Lower leg skin (tissue), 4 donors: ENCODE measurements at regions not wholly inside any gene's neighbourhood (a gene's known extent, or its start where the extent isn't known, plus 50 kb on each side); places are given as distances from the start of the nearest gene placed in this dataset.

ENCODE experiments used
- DNase-seq, 2 donors: peaks; one replicate each; pipeline ENCODE4 v3.0.0-alpha.2; 2019; ENCODE audit warnings: low spot score in 2 of 2
- H3K4me3 ChIP-seq: fragments of 200-600 bp; sonication (generic); 2 replicates; pipeline ENCODE4 v1.5.1; 2017; ENCODE audit warnings: mild to moderate bottlenecking, low read depth; ENCODE audit not compliant: poor library complexity, severe bottlenecking
- POLR2A ChIP-seq, 2 donors: fragments of 450-650 bp; IDR thresholded peaks; one replicate each; pipeline ENCODE4 v1.6.1; 2016 to 2017; ENCODE audit warnings: antibody characterized with exemption in 2 of 2, mild to moderate bottlenecking in 1 of 2, moderate library complexity in 1 of 2
- WGBS, 2 donors: methylation state at CpG; one replicate each; pipeline ENCODE4 v1.1.5; 2018; 5-methylcytosine and 5-hydroxymethylcytosine counted together
- intact Hi-C: fragments of 100-400 bp; cut with DNase I; formaldehyde crosslinking; loops from one replicate; pipeline ENCODE4 v1.15.0; 2023; ENCODE audit warnings: low total_unique reads
- TF ChIP-seq, protein P1 (sequence below), 3 donors: fragments of 450-650 bp; IDR thresholded peaks; one replicate each; pipeline ENCODE4 v1.5.1; 2016; ENCODE audit warnings: antibody characterized with exemption in 3 of 3, mild to moderate bottlenecking in 3 of 3, moderate library complexity in 2 of 3

GRCh38 chr4:11937941-11938340, 509.2 kb upstream of the HS3ST1 start:
- TF ChIP-seq POLR2A (IDR thresholded peaks at IDR 0.05) = no peak
- TF ChIP-seq, protein P1, sequence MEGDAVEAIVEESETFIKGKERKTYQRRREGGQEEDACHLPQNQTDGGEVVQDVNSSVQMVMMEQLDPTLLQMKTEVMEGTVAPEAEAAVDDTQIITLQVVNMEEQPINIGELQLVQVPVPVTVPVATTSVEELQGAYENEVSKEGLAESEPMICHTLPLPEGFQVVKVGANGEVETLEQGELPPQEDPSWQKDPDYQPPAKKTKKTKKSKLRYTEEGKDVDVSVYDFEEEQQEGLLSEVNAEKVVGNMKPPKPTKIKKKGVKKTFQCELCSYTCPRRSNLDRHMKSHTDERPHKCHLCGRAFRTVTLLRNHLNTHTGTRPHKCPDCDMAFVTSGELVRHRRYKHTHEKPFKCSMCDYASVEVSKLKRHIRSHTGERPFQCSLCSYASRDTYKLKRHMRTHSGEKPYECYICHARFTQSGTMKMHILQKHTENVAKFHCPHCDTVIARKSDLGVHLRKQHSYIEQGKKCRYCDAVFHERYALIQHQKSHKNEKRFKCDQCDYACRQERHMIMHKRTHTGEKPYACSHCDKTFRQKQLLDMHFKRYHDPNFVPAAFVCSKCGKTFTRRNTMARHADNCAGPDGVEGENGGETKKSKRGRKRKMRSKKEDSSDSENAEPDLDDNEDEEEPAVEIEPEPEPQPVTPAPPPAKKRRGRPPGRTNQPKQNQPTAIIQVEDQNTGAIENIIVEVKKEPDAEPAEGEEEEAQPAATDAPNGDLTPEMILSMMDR (IDR thresholded peaks at IDR 0.05) = no peak
- no peak overlapping the region for H3K4me3 ChIP-seq
- intact Hi-C loops = no loop called here
- no peak for DNase-seq

DNA sequence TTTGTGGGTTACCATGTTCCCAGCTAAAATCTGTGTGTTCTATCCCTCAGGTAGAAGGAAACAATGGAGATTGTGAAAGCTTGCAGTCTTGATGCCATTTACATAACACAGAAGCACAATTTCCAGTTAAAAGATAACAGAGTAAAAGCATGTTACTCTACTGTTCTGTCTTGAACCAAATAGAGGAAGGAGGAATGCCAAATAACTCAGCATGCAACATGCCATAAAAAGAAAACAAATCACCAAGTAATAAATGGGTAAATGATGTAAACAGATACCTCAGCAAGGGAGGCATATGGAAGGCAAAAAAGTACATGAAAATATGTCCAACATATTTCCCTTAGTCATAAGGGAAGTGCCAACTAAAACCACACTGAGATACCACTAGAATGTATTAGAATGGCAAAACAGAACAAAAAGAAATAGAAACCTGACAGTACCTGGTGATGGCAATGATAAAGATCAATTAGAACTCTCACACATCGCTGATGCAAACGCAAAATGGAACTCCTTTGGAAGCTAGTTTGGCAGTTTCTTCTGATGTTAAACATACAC, 502.6 kb upstream of the HS3ST1 start:
- 73 to 79% methylated on average over 2 of the region's 2 CpGs for WGBS, 2 donors
- DNase-seq = no peak
- H3K4me3 ChIP-seq = no peak overlapping the region
- intact Hi-C loops = no loop called here
- TF ChIP-seq, protein P1 (IDR thresholded peaks at IDR 0.05) = no peak
- no peak for TF ChIP-seq POLR2A (IDR thresholded peaks at IDR 0.05)

DNA sequence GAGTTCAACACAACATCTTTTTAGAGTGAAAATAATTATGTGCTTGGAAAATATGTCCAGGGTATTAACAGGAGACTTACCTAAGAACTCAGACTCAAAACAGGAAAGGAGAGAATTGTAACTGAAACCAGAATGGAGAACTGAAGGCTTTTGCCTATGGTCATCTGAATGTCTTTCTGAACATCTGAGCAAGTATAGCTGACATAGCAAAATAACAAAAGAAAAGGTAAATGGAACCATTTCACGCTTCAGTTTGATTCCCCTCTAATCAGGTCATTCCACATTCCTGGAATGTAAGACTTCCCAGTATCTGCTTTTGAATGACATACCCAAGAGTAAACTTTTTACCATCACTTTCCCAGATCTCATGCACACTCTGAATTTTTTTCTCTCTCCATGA, 500.4 kb upstream of the HS3ST1 start:
- H3K4me3 ChIP-seq = no peak overlapping the region
- DNase-seq = no peak
- WGBS, 2 donors = 63 to 78% methylated on average over 1 of the region's 1 CpG
- intact Hi-C loops = no loop called here
- TF ChIP-seq, protein P1 (IDR thresholded peaks at IDR 0.05) = no peak
- TF ChIP-seq POLR2A (IDR thresholded peaks at IDR 0.05) = no peak

- TF ChIP-seq, protein P1 (IDR thresholded peaks at IDR 0.05) = no peak
- DNase-seq = no peak
- no peak overlapping the region for H3K4me3 ChIP-seq
- intact Hi-C loops = no loop called here
- 77 to 88% methylated on average over 1 of the region's 1 CpG for WGBS, 2 donors
Measured at GRCh38 chr4:11919316-11919715, 490.6 kb upstream of the HS3ST1 start.

- intact Hi-C loops = no loop called here
Measured at GRCh38 chr4:11914406-11914805, 485.7 kb upstream of the HS3ST1 start.

DNA sequence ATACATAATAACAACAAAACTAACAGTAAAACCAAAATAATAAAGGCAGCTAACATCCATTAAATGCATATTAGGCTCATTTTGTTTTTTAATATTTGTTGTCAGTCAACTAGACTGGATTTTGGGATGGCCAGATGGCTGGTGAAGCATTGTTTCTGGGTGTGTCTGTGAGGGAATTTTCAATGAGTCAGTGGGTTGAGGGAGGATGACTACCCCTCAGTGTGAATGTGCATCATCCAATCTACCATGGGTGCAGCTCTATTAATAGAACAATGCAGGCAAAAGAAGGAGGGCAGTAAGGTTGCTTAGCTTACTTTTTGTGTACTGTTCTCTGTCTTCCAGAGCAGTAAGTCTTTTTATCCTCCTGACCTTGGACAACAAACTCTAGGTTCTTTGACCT, 484.2 kb upstream of the HS3ST1 start:
- no peak for DNase-seq

More at GRCh38 chr4:11914406-11914805, 485.7 kb upstream of the HS3ST1 start:
- no peak for TF ChIP-seq POLR2A (IDR thresholded peaks at IDR 0.05)
- TF ChIP-seq, protein P1 (IDR thresholded peaks at IDR 0.05) = no peak
- 24 to 26% methylated on average over 1 of the region's 1 CpG for WGBS, 2 donors
- DNase-seq = no peak
- H3K4me3 ChIP-seq = no peak overlapping the region

More for the DNA sequence above, 484.2 kb upstream of the HS3ST1 start:
- intact Hi-C loops = no loop called here
- TF ChIP-seq, protein P1 (IDR thresholded peaks at IDR 0.05) = no peak
- TF ChIP-seq POLR2A (IDR thresholded peaks at IDR 0.05) = no peak
- H3K4me3 ChIP-seq = no peak overlapping the region
